GM13976 (cell line): ENCODE measurements at regions not wholly inside any gene's neighbourhood (a gene's known extent, or its start where the extent isn't known, plus 50 kb on each side); places are given as distances from the start of the nearest gene placed in this dataset.

Source experiments
- DNase-seq: peaks from one replicate; pipeline ENCODE4 v3.0.0; 2012; ENCODE audit warnings: low spot score
- CTCF ChIP-seq: IDR thresholded peaks from 2 replicates; pipeline ENCODE4 v1.5.1; 2012; ENCODE audit warnings: borderline replicate concordance, mild to moderate bottlenecking; ENCODE audit not compliant: insufficient read depth; ENCODE audit errors: extremely low read depth, missing control alignments, control extremely low read depth
- in situ Hi-C: fragments of 300-500 bp; cut with MboI; formaldehyde crosslinking; loops from one replicate; pipeline ENCODE4 v1.12.0; 2022; ENCODE audit warnings: low sequenced_read_pairs, mixed read lengths, inconsistent platforms; ENCODE audit not compliant: unreplicated experiment

GRCh38 chr1:235027862-235028250 lies 100.8 kb downstream of the TOMM20 start:
- in situ Hi-C loops: no loop called here

GRCh38 chr1:235027076-235027861 lies 101.4 kb downstream of the TOMM20 start:
- DNase-seq: no peak
- TF ChIP-seq CTCF: no peak
- in situ Hi-C loops: no loop called here

More at GRCh38 chr1:235027862-235028250, 100.8 kb downstream of the TOMM20 start:
- no peak for DNase-seq
- no peak for TF ChIP-seq CTCF

GRCh38 chr1:235025422-235025984 lies 103.1 kb downstream of the TOMM20 start:
- in situ Hi-C loops: no loop called here
- TF ChIP-seq CTCF: no peak
- no peak for DNase-seq

- DNase-seq: no peak
- in situ Hi-C loops: no loop called here
- no peak for TF ChIP-seq CTCF
Measured at GRCh38 chr1:235024711-235025421, 103.8 kb downstream of the TOMM20 start.

- no peak for TF ChIP-seq CTCF
- DNase-seq: no peak
- in situ Hi-C loops: no loop called here
Measured at GRCh38 chr1:235023711-235024439, 104.8 kb downstream of the TOMM20 start.

GRCh38 chr1:235022981-235023710 lies 105.5 kb downstream of the TOMM20 start:
- in situ Hi-C loops: no loop called here
- DNase-seq: peak; percentile 57
- no peak for TF ChIP-seq CTCF
